ENCODE measurements at regions not wholly inside any gene's neighbourhood (a gene's known extent, or its start where the extent isn't known, plus 50 kb on each side); places are given as distances from the start of the nearest gene placed in this dataset.

GRCh38 chr5:144876990-144877389 is 706.3 kb downstream of the KCTD16 start:
- no peak for DNase-seq (ENCODE audit: low read depth)
- TF ChIP-seq CTCF (conservative IDR thresholded peaks at IDR 0.05; ENCODE audit: control insufficient read depth, insufficient read depth, low read depth, low read length), result no peak
- H3K4me3 ChIP-seq (ENCODE audit: control insufficient read depth, low read depth, low read length), result no peak overlapping the region

GRCh38 chr5:144873076-144873475 is 702.4 kb downstream of the KCTD16 start:
- no peak for TF ChIP-seq CTCF (conservative IDR thresholded peaks at IDR 0.05; ENCODE audit: control insufficient read depth, insufficient read depth, low read depth, low read length)
- DNase-seq (ENCODE audit: low read depth), result no peak
- no peak overlapping the region for H3K4me3 ChIP-seq (ENCODE audit: control insufficient read depth, low read depth, low read length)

- TF ChIP-seq CTCF (conservative IDR thresholded peaks at IDR 0.05; ENCODE audit: control insufficient read depth, insufficient read depth, low read depth, low read length), result no peak
- DNase-seq (ENCODE audit: low read depth), result no peak
- H3K4me3 ChIP-seq (ENCODE audit: control insufficient read depth, low read depth, low read length), result no peak overlapping the region
Measured at GRCh38 chr5:144864118-144864517, 693.4 kb downstream of the KCTD16 start.

- TF ChIP-seq CTCF (conservative IDR thresholded peaks at IDR 0.05; ENCODE audit: control insufficient read depth, insufficient read depth, low read depth, low read length), result no peak
- no peak overlapping the region for H3K4me3 ChIP-seq (ENCODE audit: control insufficient read depth, low read depth, low read length)
Measured at GRCh38 chr5:144857454-144857853, 686.8 kb downstream of the KCTD16 start.

GRCh38 chr5:144844086-144844485 is 673.4 kb downstream of the KCTD16 start:
- DNase-seq (ENCODE audit: low read depth), result no peak
- H3K4me3 ChIP-seq (ENCODE audit: control insufficient read depth, low read depth, low read length), result no peak overlapping the region
- TF ChIP-seq CTCF (conservative IDR thresholded peaks at IDR 0.05; ENCODE audit: control insufficient read depth, insufficient read depth, low read depth, low read length), result no peak

More at GRCh38 chr5:144857454-144857853, 686.8 kb downstream of the KCTD16 start:
- no peak for DNase-seq (ENCODE audit: low read depth)

GRCh38 chr5:144832416-144832815 is 661.7 kb downstream of the KCTD16 start:
- no peak for TF ChIP-seq CTCF (conservative IDR thresholded peaks at IDR 0.05; ENCODE audit: control insufficient read depth, insufficient read depth, low read depth, low read length)
- no peak for DNase-seq (ENCODE audit: low read depth)
- no peak overlapping the region for H3K4me3 ChIP-seq (ENCODE audit: control insufficient read depth, low read depth, low read length)

- H3K4me3 ChIP-seq (ENCODE audit: control insufficient read depth, low read depth, low read length), result no peak overlapping the region
- no peak for DNase-seq (ENCODE audit: low read depth)
- no peak for TF ChIP-seq CTCF (conservative IDR thresholded peaks at IDR 0.05; ENCODE audit: control insufficient read depth, insufficient read depth, low read depth, low read length)
Measured at GRCh38 chr5:144831650-144832049, 661.0 kb downstream of the KCTD16 start.

Measured in fibroblast of mammary gland (primary cell).